Heart right ventricle (tissue), 16 donors: ENCODE measurements at regions not wholly inside any gene's neighbourhood (a gene's known extent, or its start where the extent isn't known, plus 50 kb on each side); places are given as distances from the start of the nearest gene placed in this dataset.

Source experiments
- ATAC-seq, 8 donors: fragments of 200-7000 bp; cut with Tn5 transposase; one replicate each; pipeline ENCODE4 v1.9.1; 2020; ENCODE audit warnings: mild to moderate bottlenecking in 8 of 8, moderate library complexity in 8 of 8, moderate number of reproducible peaks in 1 of 8
- DNase-seq, 2 donors: peaks; one replicate each; pipeline ENCODE4 v3.0.0-alpha.2; 2020
- H3K27ac ChIP-seq, 10 donors: fragments of 200-600 bp; sonication (generic) in 2 of 10; one replicate each; pipeline versions ENCODE4 v1.5.0 to v1.8.0; 2020 to 2022; ENCODE audit warnings: mild to moderate bottlenecking in 3 of 10
- H3K27me3 ChIP-seq, 7 donors: fragments of 200-600 bp; one replicate each; pipeline ENCODE4 v1.8.0; 2021 to 2022; ENCODE audit warnings: mild to moderate bottlenecking in 2 of 7
- H3K36me3 ChIP-seq, 9 donors: fragments of 200-600 bp; sonication (generic) in 1 of 9; one replicate each; pipeline versions ENCODE4 v1.5.0 to v1.8.0; 2020 to 2022; ENCODE audit warnings: mild to moderate bottlenecking in 2 of 9
- H3K4me1 ChIP-seq, 9 donors: fragments of 200-600 bp; sonication (generic) in 1 of 9; one replicate each; pipeline versions ENCODE4 v1.5.0 to v1.8.0; 2020 to 2022; ENCODE audit warnings: mild to moderate bottlenecking in 4 of 9
- H3K4me3 ChIP-seq, 10 donors: fragments of 200-600 bp; sonication (generic) in 2 of 10; one replicate each; pipeline versions ENCODE4 v1.5.0 to v1.8.0; 2020 to 2022; ENCODE audit warnings: mild to moderate bottlenecking in 7 of 10, moderate library complexity in 2 of 10
- H3K9me3 ChIP-seq, 11 donors: fragments of 200-600 bp in 10 of 11; sonication (generic) in 2 of 11; one replicate each; pipeline versions ENCODE4 v1.5.0 to v1.8.0; 2013 to 2022; ENCODE audit warnings: mild to moderate bottlenecking in 2 of 11, control low read depth in 1 of 11, moderate library complexity in 1 of 11
- CTCF ChIP-seq, 9 donors: fragments of 200-600 bp; sonication (generic) in 2 of 9; IDR thresholded peaks; one replicate each; pipeline versions ENCODE4 v1.5.0 to v1.8.0; 2021 to 2022; ENCODE audit warnings: antibody characterized with exemption in 9 of 9, mild to moderate bottlenecking in 5 of 9, moderate library complexity in 1 of 9
- WGBS, 2 donors: extraction: QIAGEN DNeasy Blood & Tissue Kit; methylation state at CpG; one replicate each; pipeline ENCODE4 v1.1.7; 2013; ENCODE audit warnings: inconsistent platforms in 1 of 2; 5-methylcytosine and 5-hydroxymethylcytosine counted together
- intact Hi-C, 10 donors: fragments of 100-400 bp; cut with DNase I; formaldehyde crosslinking; loops; one replicate each; pipeline versions ENCODE4 v1.11.1 to v1.14.2; 2022
- donor health status: Arrhythmogenic right ventricular cardiomyopathy.
- donor health status: ischemic (EF 13 %, LVEDD 7.1; RV severe dilation, severe dysfunction).
- donor health status: healthy with polysubstance abuse.
- donor health status: DM: no; HTN: yes; CAD: no.
- donor health status: DM: no; HTN: no; CAD: no.
- donor health status: ischemic (EF 25% LVEDD 6.9; RV normal size, moderate dysfunction).
- donor health status: ischemic (EF 25% LVEDD 5.7; RV mildly dilated, moderate dysfunction).
- donor health status: healthy.
- donor health status: DM: yes; HTN: yes; CAD: no.
- donor health status: Ischemic cardiomyopathy.
- donor health status: ischemic (EF 35%, LVEDD 5.7; RV mildly dilated, moderate dysfunction).
- donor health status: nonischemic (EF 11% LVEDD 7.7; RV severe dilation, severe dysfunction).
- donor health status: DM: yes; HTN: yes; CAD: no.
- donor health status: PGD.
- donor health status: ischemic (EF 29% LVEDD 5.4; RV normal size, mild dysfunction).
- donor health status: nonischemic (EF 23%, LVEDD 6.1; RV moderate dilation, normal function).

DNA sequence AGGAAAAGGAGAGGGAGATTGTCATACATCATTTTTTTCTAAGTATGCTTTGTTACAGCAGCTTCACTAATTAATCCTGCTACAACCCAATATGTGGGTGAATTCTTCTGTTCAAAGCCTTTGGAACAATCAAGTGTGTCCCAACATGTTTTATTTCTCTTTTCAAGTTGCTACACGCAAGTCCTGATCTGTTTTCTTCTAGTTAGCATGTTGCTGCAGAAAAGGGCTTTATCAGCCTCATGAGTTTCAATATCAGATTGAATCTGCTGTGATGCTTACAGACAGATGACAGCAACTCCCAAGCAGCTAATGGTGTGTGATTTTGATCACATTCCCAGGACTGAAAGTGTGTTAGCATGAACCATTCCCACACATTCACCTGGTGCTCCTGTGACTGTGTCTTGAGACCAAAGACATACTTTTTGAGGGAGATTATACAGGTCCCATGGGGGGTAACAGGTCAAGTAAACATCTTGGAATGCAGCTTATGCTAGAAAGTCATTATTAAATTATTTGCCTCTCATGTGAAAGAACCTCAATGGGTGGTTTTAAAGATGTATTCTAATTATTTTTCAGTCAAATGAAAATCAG lies 96.9 kb upstream of the KCNJ16 start:
- DNase-seq (no peak), ATAC-seq (no peak)
- intact Hi-C loops, result no loop called here
- Histone ChIP-seq H3K4me3 (no peak overlapping the region), H3K27me3 (no peaks in the 10 kb centered on the region), H3K36me3 (no peaks in the 10 kb centered on the region), H3K27ac (no peak overlapping the region), H3K9me3 (peaks cover 0 to 15% (median 5%) of the 10 kb centered on the region in 11 donors), H3K4me1 (no peaks in the 10 kb centered on the region)
- no peak for TF ChIP-seq CTCF (IDR thresholded peaks at IDR 0.05)
- 92 to 93% methylated on average over 1 of the region's 1 CpG for WGBS, 2 donors

DNA sequence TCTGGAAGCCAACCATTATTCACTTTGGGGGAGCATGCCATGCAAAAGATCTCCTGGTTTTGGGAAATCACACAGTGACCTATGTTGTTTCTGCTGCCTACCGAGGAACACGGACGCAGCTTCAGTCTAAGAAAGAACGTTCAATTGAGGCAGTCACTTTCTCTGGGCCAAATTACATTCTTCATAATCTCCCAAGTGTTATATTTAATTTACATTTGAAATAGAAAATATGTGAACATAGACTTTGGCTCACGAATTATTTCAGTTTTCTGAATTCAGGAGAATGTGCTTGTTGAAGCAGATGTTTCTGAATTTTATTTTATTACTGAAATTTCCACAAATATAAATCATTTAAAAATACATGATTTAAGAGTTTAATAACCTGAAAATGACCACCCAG lies 93.6 kb upstream of the KCNJ16 start:
- no peaks in the 10 kb centered on the region for H3K4me1 ChIP-seq
- no peak for ATAC-seq
- no peaks in the 10 kb centered on the region for H3K9me3 ChIP-seq
- DNase-seq, result no peak
- no peak overlapping the region for H3K4me3 ChIP-seq
- no peak for TF ChIP-seq CTCF (IDR thresholded peaks at IDR 0.05)
- 81 to 88% methylated on average over 5 of the region's 5 CpGs for WGBS, 2 donors
- no peak overlapping the region for H3K27ac ChIP-seq
- H3K36me3 ChIP-seq, result no peaks in the 10 kb centered on the region
- H3K27me3 ChIP-seq, result no peaks in the 10 kb centered on the region
- intact Hi-C loops, result no loop called here

GRCh38 chr17:69995476-69995875 lies 79.5 kb upstream of the KCNJ16 start:
- DNase-seq (no peak), ATAC-seq (no peak)
- no peak overlapping the region for H3K4me3 ChIP-seq
- no peaks in the 10 kb centered on the region for H3K27me3 ChIP-seq
- no peak for TF ChIP-seq CTCF (IDR thresholded peaks at IDR 0.05)
- peaks cover 0 to 8% (median 0%) of the 10 kb centered on the region in 9 donors for H3K4me1 ChIP-seq
- 91 to 93% methylated on average over 2 of the region's 2 CpGs for WGBS, 2 donors
- no peaks in the 10 kb centered on the region for H3K36me3 ChIP-seq
- no peak overlapping the region for H3K27ac ChIP-seq
- intact Hi-C loops, result no loop called here
- peaks cover 0 to 18% (median 8%) of the 10 kb centered on the region in 11 donors for H3K9me3 ChIP-seq

- intact Hi-C loops, result no loop called here
- TF ChIP-seq CTCF (IDR thresholded peaks at IDR 0.05), result no peak
These were observed 77.7 kb upstream of the KCNJ16 start for GRCh38 chr17:69997332-69997731.

More at GRCh38 chr17:69997332-69997731, 77.7 kb upstream of the KCNJ16 start:
- H3K9me3 ChIP-seq, result peaks cover 0 to 18% (median 8%) of the 10 kb centered on the region in 11 donors
- no peak overlapping the region for H3K4me3 ChIP-seq
- no peaks in the 10 kb centered on the region for H3K27me3 ChIP-seq
- ATAC-seq (no peak), DNase-seq (no peak)
- no peaks in the 10 kb centered on the region for H3K36me3 ChIP-seq
- H3K4me1 ChIP-seq, result peaks cover 0 to 2% (median 0%) of the 10 kb centered on the region in 9 donors
- no peak overlapping the region for H3K27ac ChIP-seq
